ENCODE measurements at regions not wholly inside any gene's neighbourhood (a gene's known extent, or its start where the extent isn't known, plus 50 kb on each side); places are given as distances from the start of the nearest gene placed in this dataset.

DNA sequence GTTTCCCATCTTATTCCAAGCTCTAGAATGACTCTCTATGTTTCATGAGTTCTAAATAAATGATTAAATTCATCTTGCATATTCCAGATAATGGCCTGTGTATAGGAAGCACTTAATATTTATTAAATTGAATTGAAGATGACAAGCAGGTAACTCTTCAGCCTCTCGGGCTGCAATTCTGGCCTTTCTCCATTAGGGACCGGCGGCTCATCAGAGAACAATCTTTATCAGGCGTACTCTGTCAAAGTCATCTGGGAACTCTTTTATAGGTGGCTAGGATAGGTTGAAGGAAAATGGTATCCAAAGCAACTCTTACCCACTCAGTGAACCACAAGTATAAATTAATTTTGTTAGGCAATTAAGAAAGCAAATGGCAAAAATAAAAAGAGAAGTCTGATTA, 308.5 kb downstream of the NOL4 start:
- ChIA-PET POLR2A (no interaction called here), CTCF (no interaction called here)
- no peaks in the 10 kb centered on the region for H3K36me3 ChIP-seq (ENCODE audit: control insufficient read depth, insufficient read depth, low read length)
- no peak overlapping the region for H3K4me3 ChIP-seq (ENCODE audit: low read depth, low read length)
- H3K27me3 ChIP-seq (ENCODE audit: control insufficient read depth, insufficient read depth, low read length): no peaks in the 10 kb centered on the region
- TF ChIP-seq, protein P1, sequence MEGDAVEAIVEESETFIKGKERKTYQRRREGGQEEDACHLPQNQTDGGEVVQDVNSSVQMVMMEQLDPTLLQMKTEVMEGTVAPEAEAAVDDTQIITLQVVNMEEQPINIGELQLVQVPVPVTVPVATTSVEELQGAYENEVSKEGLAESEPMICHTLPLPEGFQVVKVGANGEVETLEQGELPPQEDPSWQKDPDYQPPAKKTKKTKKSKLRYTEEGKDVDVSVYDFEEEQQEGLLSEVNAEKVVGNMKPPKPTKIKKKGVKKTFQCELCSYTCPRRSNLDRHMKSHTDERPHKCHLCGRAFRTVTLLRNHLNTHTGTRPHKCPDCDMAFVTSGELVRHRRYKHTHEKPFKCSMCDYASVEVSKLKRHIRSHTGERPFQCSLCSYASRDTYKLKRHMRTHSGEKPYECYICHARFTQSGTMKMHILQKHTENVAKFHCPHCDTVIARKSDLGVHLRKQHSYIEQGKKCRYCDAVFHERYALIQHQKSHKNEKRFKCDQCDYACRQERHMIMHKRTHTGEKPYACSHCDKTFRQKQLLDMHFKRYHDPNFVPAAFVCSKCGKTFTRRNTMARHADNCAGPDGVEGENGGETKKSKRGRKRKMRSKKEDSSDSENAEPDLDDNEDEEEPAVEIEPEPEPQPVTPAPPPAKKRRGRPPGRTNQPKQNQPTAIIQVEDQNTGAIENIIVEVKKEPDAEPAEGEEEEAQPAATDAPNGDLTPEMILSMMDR (IDR thresholded peaks at IDR 0.05; ENCODE audit: insufficient read depth, low read depth, low read length): no peak
- no peak for DNase-seq (ENCODE audit: low read depth)

DNA sequence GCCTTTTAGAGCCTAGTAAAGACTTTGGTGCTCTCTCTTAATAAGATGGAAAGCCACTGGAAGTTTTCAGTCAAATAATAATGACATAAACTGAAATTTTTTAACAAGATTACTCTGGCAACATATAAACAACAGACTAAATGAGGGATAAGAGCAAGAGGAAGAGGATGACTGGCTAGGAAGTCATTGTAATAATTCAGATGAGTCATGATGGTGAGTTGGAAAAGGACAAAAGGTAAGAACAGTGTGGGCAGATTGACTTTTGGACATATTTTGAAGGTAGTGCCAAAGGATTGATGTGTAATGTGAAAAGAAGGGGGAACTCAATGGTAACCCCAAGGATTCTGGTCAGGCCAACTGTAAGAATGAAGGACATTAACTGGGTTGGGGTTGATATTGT, 310.3 kb downstream of the NOL4 start:
- Histone ChIP-seq H3K36me3 (ENCODE audit: control insufficient read depth, insufficient read depth, low read length) (no peaks in the 10 kb centered on the region), H3K4me3 (ENCODE audit: low read depth, low read length) (no peak overlapping the region), H3K27me3 (ENCODE audit: control insufficient read depth, insufficient read depth, low read length) (no peaks in the 10 kb centered on the region)
- CTCF ChIA-PET: no interaction called here
- DNase-seq (ENCODE audit: low read depth): no peak
- TF ChIP-seq, protein P1 (IDR thresholded peaks at IDR 0.05; ENCODE audit: insufficient read depth, low read depth, low read length): no peak
- POLR2A ChIA-PET: no interaction called here

DNA sequence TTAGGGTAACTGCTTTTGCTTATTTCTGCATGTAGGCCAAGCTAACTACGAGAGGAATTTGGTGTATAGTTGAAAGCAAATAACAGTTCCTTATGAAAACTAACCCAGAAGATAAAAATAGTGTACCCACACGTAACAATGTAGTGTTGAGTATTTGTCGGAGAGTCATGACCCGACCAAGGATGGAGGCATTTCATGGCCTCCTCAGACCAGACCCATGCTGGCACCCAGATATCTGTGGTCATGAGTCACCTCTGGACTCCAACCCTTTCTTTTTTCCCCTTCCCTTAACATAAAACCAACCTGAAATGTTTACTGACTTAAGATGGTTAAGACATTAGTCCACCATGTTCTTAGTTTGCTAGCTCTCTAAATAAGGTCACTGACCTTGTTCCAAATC, 318.7 kb downstream of the NOL4 start:
- H3K4me3 ChIP-seq (ENCODE audit: low read depth, low read length): no peak overlapping the region
- TF ChIP-seq, protein P1 (IDR thresholded peaks at IDR 0.05; ENCODE audit: insufficient read depth, low read depth, low read length): no peak
- H3K27me3 ChIP-seq (ENCODE audit: control insufficient read depth, insufficient read depth, low read length): no peaks in the 10 kb centered on the region
- CTCF ChIA-PET: no interaction called here
- no peak for DNase-seq (ENCODE audit: low read depth)
- H3K36me3 ChIP-seq (ENCODE audit: control insufficient read depth, insufficient read depth, low read length): no peaks in the 10 kb centered on the region
- POLR2A ChIA-PET: no interaction called here

- POLR2A ChIA-PET: no interaction called here
- CTCF ChIA-PET: no interaction called here
- H3K4me3 ChIP-seq (ENCODE audit: low read depth, low read length): no peak overlapping the region
- no peaks in the 10 kb centered on the region for H3K27me3 ChIP-seq (ENCODE audit: control insufficient read depth, insufficient read depth, low read length)
- DNase-seq (ENCODE audit: low read depth): no peak
- no peaks in the 10 kb centered on the region for H3K36me3 ChIP-seq (ENCODE audit: control insufficient read depth, insufficient read depth, low read length)
- TF ChIP-seq, protein P1 (IDR thresholded peaks at IDR 0.05; ENCODE audit: insufficient read depth, low read depth, low read length): no peak
Observed at GRCh38 chr18:33901894-33902512, 322.7 kb downstream of the NOL4 start.

DNA sequence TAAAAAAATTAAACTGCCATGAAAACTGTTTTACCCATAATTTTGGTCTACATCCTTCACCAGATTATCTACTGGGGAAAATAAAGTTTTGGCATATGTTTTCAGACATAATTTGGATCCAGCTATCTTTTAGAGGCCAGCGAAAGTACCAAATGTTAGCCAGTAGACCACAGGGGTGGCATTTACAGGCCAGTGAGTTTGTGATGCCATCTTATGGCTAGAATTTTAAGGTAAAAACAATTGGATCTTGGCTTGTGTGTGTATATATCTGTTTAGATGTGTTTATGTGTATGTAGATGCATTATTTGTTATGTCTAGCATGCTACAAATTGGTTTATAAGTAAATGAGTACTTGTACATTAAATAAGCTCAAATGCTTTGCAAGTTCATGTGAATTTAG, 322.6 kb downstream of the ASXL3 start:
- CTCF ChIA-PET: no interaction called here
- no peaks in the 10 kb centered on the region for H3K27me3 ChIP-seq (ENCODE audit: control insufficient read depth, insufficient read depth, low read length)
- DNase-seq (ENCODE audit: low read depth): no peak
- POLR2A ChIA-PET: no interaction called here
- H3K36me3 ChIP-seq (ENCODE audit: control insufficient read depth, insufficient read depth, low read length): no peaks in the 10 kb centered on the region
- TF ChIP-seq, protein P1 (IDR thresholded peaks at IDR 0.05; ENCODE audit: insufficient read depth, low read depth, low read length): no peak
- H3K4me3 ChIP-seq (ENCODE audit: low read depth, low read length): no peak overlapping the region
